ENCODE measurements at regions not wholly inside any gene's neighbourhood (a gene's known extent, or its start where the extent isn't known, plus 50 kb on each side); places are given as distances from the start of the nearest gene placed in this dataset.
A peak's percentile ranks its signal among the peaks of the same experiment; 100 is the strongest.

GRCh38 chr13:74732736-74733385 lies 598.7 kb upstream of the KLF12 start:
- ChIA-PET POLR2A (ENCODE audit: partially characterized antibody) (no interaction called here), CTCF (ENCODE audit: partially characterized antibody) (interaction anchor here (0.9 to 1.7 kb wide), 2 partner anchors 15 to 525 kb away, joined by 3 to 6 read pairs; no protein-coding TSS in a partner anchor)
- Histone ChIP-seq H2AFZ (ENCODE audit: low read length) (peak overlapping the region; percentile 64), H2AK5ac (ENCODE audit: low read depth, low read length) (no peak overlapping the region), H3K9me3 (ENCODE audit: insufficient read depth in 2 of 2, low read depth in 1 of 2, low read length in 1 of 2) (no peaks in the 10 kb centered on the region), H3K4me1 (replicated peaks in 1 of 4; ENCODE audit: control insufficient read depth in 3 of 4, insufficient read depth in 4 of 4, low read length in 3 of 4) (no peaks in the 10 kb centered on the region), H2BK120ac (replicated peaks; ENCODE audit: low read depth, low read length) (no peak overlapping the region), H3K23ac (ENCODE audit: insufficient read length) (no peak overlapping the region), H2BK20ac (ENCODE audit: low read length) (peak overlapping the region; percentile 43; the same call in 1 of the 2 replicates), H4K5ac (ENCODE audit: insufficient read length, low read depth, low read length) (no peak overlapping the region), H3K79me1 (ENCODE audit: low read depth, low read length) (no peaks in the 10 kb centered on the region), H4K20me1 (replicated peaks in 1 of 2; ENCODE audit: control insufficient read depth in 1 of 2, insufficient read depth in 2 of 2, low read length in 2 of 2) (no peaks in the 10 kb centered on the region), H2BK12ac (ENCODE audit: low read depth, low read length) (no peak overlapping the region), H3K18ac (ENCODE audit: extremely low read depth, low read length) (no peak overlapping the region), H3K4me3 (ENCODE audit: extremely low read depth in 1 of 4, insufficient read depth in 2 of 4, low read depth in 3 of 4, low read length in 4 of 4) (no peak overlapping the region), H3K27ac (ENCODE audit: low read depth, low read length) (no peak overlapping the region), H3K79me2 (ENCODE audit: control insufficient read depth in 1 of 2, insufficient read depth in 2 of 2, low read length in 2 of 2) (no peaks in the 10 kb centered on the region), H4K91ac (replicated peaks; ENCODE audit: insufficient read length, low read length) (no peak overlapping the region), H4K8ac (ENCODE audit: extremely low read depth, insufficient read depth, low read length) (no peak overlapping the region), H2BK5ac (ENCODE audit: low read depth, low read length) (no peak overlapping the region), H3K27me3 (replicated peaks in 1 of 4; ENCODE audit: control insufficient read depth in 3 of 4, extremely low read depth in 1 of 4, insufficient read depth in 3 of 4, low read length in 3 of 4) (no peaks in the 10 kb centered on the region), H3K9ac (replicated peaks in 1 of 4; ENCODE audit: extremely low read depth in 1 of 4, low read depth in 3 of 4, low read length in 3 of 4) (no peak overlapping the region), H2BK15ac (ENCODE audit: low read length) (no peak overlapping the region), H3K14ac (ENCODE audit: insufficient read length) (no peak overlapping the region), H3K36me3 (ENCODE audit: control insufficient read depth in 2 of 4, insufficient read depth in 4 of 4, low read length in 3 of 4) (no peaks in the 10 kb centered on the region), H3K23me2 (ENCODE audit: low read depth, low read length) (no peaks in the 10 kb centered on the region), H3K56ac (replicated peaks; ENCODE audit: insufficient read length, low read depth, low read length) (no peak overlapping the region), H3K4me2 (ENCODE audit: insufficient read depth in 1 of 2, low read depth in 2 of 2, low read length in 2 of 2) (no peak overlapping the region), H3K4ac (replicated peaks; ENCODE audit: insufficient read length, low read depth, low read length) (no peak overlapping the region)
- no peak for FAIRE-seq
- 93% methylated on average over 8 of the region's 8 CpGs; no CpG with 5 or more reads in 1 of the 2 experiments for whole genome bisulfite sequencing, 2 experiments (ENCODE audit: extremely low coverage in 1 of 2, insufficient coverage in 1 of 2, insufficient read length in 1 of 2, insufficient replicate concordance in 2 of 2, low coverage in 1 of 2, low lambda C conversion rate in 2 of 2, missing lambda C conversion rate in 1 of 2)
- DNase-seq (ENCODE audit: low read depth in 1 of 2, low spot score in 2 of 2) = no peak
